WI38 (cell line): ENCODE measurements at regions not wholly inside any gene's neighbourhood (a gene's known extent, or its start where the extent isn't known, plus 50 kb on each side); places are given as distances from the start of the nearest gene placed in this dataset.

ENCODE experiments used
- H3K4me3 ChIP-seq: 2 replicates; pipeline ENCODE4 v1.5.1; 2011; ENCODE audit warnings: low read depth, mild to moderate bottlenecking, control low read depth, low read length
- CTCF ChIP-seq: IDR thresholded peaks from 2 replicates; pipeline ENCODE4 v1.5.1; 2012; ENCODE audit warnings: low read depth, mild to moderate bottlenecking, control low read depth, low read length

- H3K4me3 ChIP-seq = no peak overlapping the region
- TF ChIP-seq CTCF = no peak
Observed at GRCh38 chr16:35713762-35714650, 2254.6 kb downstream of the TP53TG3F start.

GRCh38 chr16:35714665-35715064 lies 2255.3 kb downstream of the TP53TG3F start:
- no peak for TF ChIP-seq CTCF
- H3K4me3 ChIP-seq = no peak overlapping the region

- no peak for TF ChIP-seq CTCF
- H3K4me3 ChIP-seq = no peak overlapping the region
Observed at GRCh38 chr16:35724551-35724950, 2265.1 kb downstream of the TP53TG3F start.

GRCh38 chr16:35725949-35726348 lies 2266.5 kb downstream of the TP53TG3F start:
- no peak for TF ChIP-seq CTCF
- no peak overlapping the region for H3K4me3 ChIP-seq

- H3K4me3 ChIP-seq = no peak overlapping the region
- no peak for TF ChIP-seq CTCF
Observed at GRCh38 chr16:35730251-35730650, 2270.8 kb downstream of the TP53TG3F start.

GRCh38 chr16:35731341-35732040 lies 2272.1 kb downstream of the TP53TG3F start:
- no peak for TF ChIP-seq CTCF
- no peak overlapping the region for H3K4me3 ChIP-seq

GRCh38 chr16:35732046-35732810 lies 2272.8 kb downstream of the TP53TG3F start:
- TF ChIP-seq CTCF = no peak
- H3K4me3 ChIP-seq = no peak overlapping the region
